Keratinocyte (primary cell): ENCODE measurements at regions not wholly inside any gene's neighbourhood (a gene's known extent, or its start where the extent isn't known, plus 50 kb on each side); places are given as distances from the start of the nearest gene placed in this dataset.
A peak's percentile ranks its signal among the peaks of the same experiment; 100 is the strongest.

Experiments used
- DNase-seq: peaks from one replicate; pipeline ENCODE4 v3.0.0-alpha.2; 2011; ENCODE audit warnings: low read depth, missing footprints, low spot score
- FAIRE-seq: peaks from 2 replicates; lab custom pipeline; 2011; peaks lifted over from hg19 to GRCh38; lab: Jason Lieb, UNC
- H2AFZ ChIP-seq: 2 replicates; pipeline ENCODE4 v1.6.0; 2012; ENCODE audit warnings: low read length, control low read depth, inconsistent platforms; ENCODE audit not compliant: control insufficient read depth
- H3K27ac ChIP-seq: 2 replicates; pipeline ENCODE4 v1.5.1; 2011; ENCODE audit warnings: low read length; ENCODE audit not compliant: control insufficient read depth, insufficient read depth
- H3K27me3 ChIP-seq: 3 replicates; pipeline ENCODE4 v1.6.0; 2011; ENCODE audit warnings: low read length; ENCODE audit not compliant: control insufficient read depth, insufficient read depth; ENCODE audit errors: extremely low read depth
- H3K36me3 ChIP-seq, 2 experiments: 2 replicates in 1 of 2; 3 replicates in 1 of 2; pipeline ENCODE4 v1.5.1; 2011; ENCODE audit warnings: low read length in 2 of 2, mild to moderate bottlenecking in 1 of 2; ENCODE audit not compliant: control insufficient read depth in 2 of 2, insufficient read depth in 2 of 2; ENCODE audit errors: extremely low read depth in 1 of 2
- H3K4me1 ChIP-seq: 3 replicates; pipeline ENCODE4 v1.5.1; 2011; ENCODE audit warnings: low read length; ENCODE audit not compliant: control insufficient read depth, insufficient read depth; ENCODE audit errors: extremely low read depth
- H3K4me2 ChIP-seq: 3 replicates; pipeline ENCODE4 v1.6.0; 2011; ENCODE audit warnings: low read depth, low read length; ENCODE audit not compliant: control insufficient read depth, insufficient read depth; ENCODE audit errors: extremely low read depth
- H3K4me3 ChIP-seq, 3 experiments: fragments of 200-600 bp in 1 of 3; sonication (generic) in 1 of 3; 2 replicates in 2 of 3; 3 replicates in 1 of 3; pipeline ENCODE4 v1.5.1; 2011 to 2016; ENCODE audit warnings: low read length in 3 of 3, mild to moderate bottlenecking in 3 of 3, control low read depth in 2 of 3, inconsistent platforms in 1 of 3, low read depth in 1 of 3, mixed read lengths in 1 of 3, mixed run types in 1 of 3, moderate library complexity in 1 of 3; ENCODE audit not compliant: control insufficient read depth in 2 of 3, insufficient read depth in 2 of 3; ENCODE audit errors: extremely low read depth in 1 of 3
- H3K79me2 ChIP-seq: 2 replicates; pipeline ENCODE4 v1.6.0; 2012; ENCODE audit warnings: low read length; ENCODE audit not compliant: control insufficient read depth, insufficient read depth
- H3K9ac ChIP-seq: 3 replicates; pipeline ENCODE4 v1.6.0; 2011; ENCODE audit warnings: low read length; ENCODE audit not compliant: control insufficient read depth, insufficient read depth; ENCODE audit errors: extremely low read depth
- H3K9me1 ChIP-seq: 3 replicates; pipeline ENCODE4 v1.6.0; 2011; ENCODE audit warnings: low read length; ENCODE audit not compliant: control insufficient read depth, insufficient read depth; ENCODE audit errors: extremely low read depth
- H3K9me3 ChIP-seq: 2 replicates; pipeline ENCODE4 v1.5.1; 2012; ENCODE audit warnings: low read depth, low read length; ENCODE audit not compliant: control insufficient read depth
- H4K20me1 ChIP-seq: 3 replicates; pipeline ENCODE4 v1.6.0; 2011; ENCODE audit warnings: low read length; ENCODE audit not compliant: control insufficient read depth, insufficient read depth; ENCODE audit errors: extremely low read depth
- EZH2 ChIP-seq: IDR thresholded peaks from one replicate; pipeline ENCODE4 v1.6.1; 2012; ENCODE audit warnings: inconsistent platforms, mild to moderate bottlenecking, low read length, moderate library complexity
- dilution Hi-C: fragments of 300-500 bp; cut with MboI; formaldehyde crosslinking; loops from one replicate; pipeline ENCODE4 v1.7.0; 2020; ENCODE audit warnings: low sequenced_read_pairs; ENCODE audit not compliant: extremely low pct_ligation_motif_present
- TF ChIP-seq, protein P1 (sequence below), 3 experiments: IDR thresholded peaks in 1 of 3; conservative IDR thresholded peaks in 1 of 3; optimal IDR thresholded peaks in 1 of 3; 2 replicates in 2 of 3; 3 replicates in 1 of 3; pipeline versions ENCODE3 to v1.5.1; 2011; ENCODE audit warnings: low read length in 3 of 3, mild to moderate bottlenecking in 3 of 3, moderate library complexity in 2 of 3, control low read depth in 1 of 3, inconsistent platforms in 1 of 3; ENCODE audit not compliant: insufficient read depth in 2 of 3; ENCODE audit errors: extremely low read depth in 1 of 3

DNA sequence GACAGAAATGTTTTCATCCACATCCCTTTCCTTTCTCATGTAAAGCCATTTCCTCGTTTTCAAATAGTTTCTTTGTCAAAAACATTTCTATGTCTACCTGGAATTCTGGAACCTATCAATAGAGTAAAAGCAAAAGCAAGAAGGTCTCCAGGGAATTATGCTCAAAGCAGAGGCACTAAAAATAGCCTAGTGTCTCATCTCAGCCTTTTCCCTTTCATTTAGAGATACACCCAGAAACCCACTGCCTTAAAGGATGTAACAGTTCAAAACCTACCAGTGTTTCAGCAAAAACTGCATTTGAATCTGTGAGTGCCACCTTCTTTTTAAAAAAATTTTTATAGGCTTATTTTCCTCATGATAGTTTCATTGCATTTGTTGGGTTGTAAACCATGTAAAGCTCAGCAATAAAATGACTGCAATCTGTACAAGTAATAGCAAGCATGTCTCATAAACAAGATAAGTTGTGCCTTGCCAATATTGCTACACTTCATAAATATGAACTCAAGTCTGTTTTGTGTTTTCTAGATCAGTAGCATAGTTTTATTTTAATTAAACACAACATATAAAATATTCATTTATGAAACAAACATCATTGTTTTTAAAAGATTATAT is 927.3 kb upstream of the ACVR2A start:
- dilution Hi-C loops, result no loop called here
- no peak overlapping the region for H3K4me2 ChIP-seq
- TF ChIP-seq, protein P1, sequence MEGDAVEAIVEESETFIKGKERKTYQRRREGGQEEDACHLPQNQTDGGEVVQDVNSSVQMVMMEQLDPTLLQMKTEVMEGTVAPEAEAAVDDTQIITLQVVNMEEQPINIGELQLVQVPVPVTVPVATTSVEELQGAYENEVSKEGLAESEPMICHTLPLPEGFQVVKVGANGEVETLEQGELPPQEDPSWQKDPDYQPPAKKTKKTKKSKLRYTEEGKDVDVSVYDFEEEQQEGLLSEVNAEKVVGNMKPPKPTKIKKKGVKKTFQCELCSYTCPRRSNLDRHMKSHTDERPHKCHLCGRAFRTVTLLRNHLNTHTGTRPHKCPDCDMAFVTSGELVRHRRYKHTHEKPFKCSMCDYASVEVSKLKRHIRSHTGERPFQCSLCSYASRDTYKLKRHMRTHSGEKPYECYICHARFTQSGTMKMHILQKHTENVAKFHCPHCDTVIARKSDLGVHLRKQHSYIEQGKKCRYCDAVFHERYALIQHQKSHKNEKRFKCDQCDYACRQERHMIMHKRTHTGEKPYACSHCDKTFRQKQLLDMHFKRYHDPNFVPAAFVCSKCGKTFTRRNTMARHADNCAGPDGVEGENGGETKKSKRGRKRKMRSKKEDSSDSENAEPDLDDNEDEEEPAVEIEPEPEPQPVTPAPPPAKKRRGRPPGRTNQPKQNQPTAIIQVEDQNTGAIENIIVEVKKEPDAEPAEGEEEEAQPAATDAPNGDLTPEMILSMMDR (optimal IDR thresholded peaks at IDR 0.05 in 1 of 3, IDR thresholded peaks at IDR 0.05 in 1 of 3, conservative IDR thresholded peaks at IDR 0.05 in 1 of 3; ENCODE audit: extremely low read depth in 1 of 3, insufficient read depth in 2 of 3, low read length in 3 of 3), result no peak
- no peak for TF ChIP-seq EZH2
- no peaks in the 10 kb centered on the region for H3K27me3 ChIP-seq
- no peak overlapping the region for H3K9ac ChIP-seq
- no peak overlapping the region for H3K27ac ChIP-seq
- no peaks in the 10 kb centered on the region for H3K36me3 ChIP-seq
- H3K79me2 ChIP-seq, result no peaks in the 10 kb centered on the region
- H3K4me3 ChIP-seq, result no peak overlapping the region
- H3K9me3 ChIP-seq, result no peaks in the 10 kb centered on the region
- no peak for DNase-seq
- no peaks in the 10 kb centered on the region for H3K9me1 ChIP-seq
- H4K20me1 ChIP-seq, result no peaks in the 10 kb centered on the region
- H3K4me1 ChIP-seq, result peaks cover 4% of the 10 kb centered on the region
- FAIRE-seq, result no peak
- peak overlapping the region; percentile 6 for H2AFZ ChIP-seq

DNA sequence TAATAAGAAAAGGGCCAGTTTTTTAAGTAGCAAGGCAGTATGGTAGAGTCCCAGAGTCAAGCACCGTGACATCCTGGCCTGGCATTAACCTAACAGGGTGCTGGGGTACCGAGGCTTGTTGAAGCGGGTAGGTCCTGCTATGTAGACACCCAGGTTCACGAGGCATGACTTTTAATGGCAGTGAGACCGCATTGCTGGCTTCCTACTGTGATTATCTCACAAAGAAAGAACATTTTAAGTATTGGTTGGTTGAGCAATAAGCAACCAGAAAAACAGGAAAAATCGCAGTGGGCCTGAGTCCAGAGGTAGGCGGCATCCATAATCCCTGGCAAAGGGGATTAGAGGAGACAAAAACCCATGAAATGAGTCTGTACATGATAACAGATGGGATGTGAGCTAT is 927.9 kb upstream of the ACVR2A start:
- TF ChIP-seq, protein P1 (optimal IDR thresholded peaks at IDR 0.05 in 1 of 3, IDR thresholded peaks at IDR 0.05 in 1 of 3, conservative IDR thresholded peaks at IDR 0.05 in 1 of 3; ENCODE audit: extremely low read depth in 1 of 3, insufficient read depth in 2 of 3, low read length in 3 of 3), result no peak
- no peak for TF ChIP-seq EZH2
- Histone ChIP-seq H3K9ac (no peak overlapping the region), H3K27me3 (no peaks in the 10 kb centered on the region), H3K36me3 (no peaks in the 10 kb centered on the region), H3K4me2 (no peak overlapping the region), H3K4me1 (peaks cover 4% of the 10 kb centered on the region), H3K4me3 (no peak overlapping the region), H3K9me3 (no peaks in the 10 kb centered on the region), H2AFZ (peak overlapping the region; percentile 74), H3K79me2 (no peaks in the 10 kb centered on the region), H3K27ac (no peak overlapping the region), H3K9me1 (no peaks in the 10 kb centered on the region), H4K20me1 (no peaks in the 10 kb centered on the region)
- dilution Hi-C loops, result no loop called here
- FAIRE-seq (no peak), DNase-seq (no peak)
